Neuron (in vitro differentiated cells): ENCODE measurements at regions not wholly inside any gene's neighbourhood (a gene's known extent, or its start where the extent isn't known, plus 50 kb on each side); places are given as distances from the start of the nearest gene placed in this dataset.

Experiments used
- H2AFZ ChIP-seq: one replicate; pipeline ENCODE4 v1.6.1; 2013; ENCODE audit warnings: low read depth, mild to moderate bottlenecking, inconsistent platforms, low read length, moderate library complexity
- H3K27me3 ChIP-seq: one replicate; pipeline ENCODE4 v1.6.1; 2013; ENCODE audit warnings: low read length; ENCODE audit not compliant: insufficient read depth
- H3K36me3 ChIP-seq: one replicate; pipeline ENCODE4 v1.6.1; 2013; ENCODE audit warnings: low read length; ENCODE audit not compliant: insufficient read depth
- H3K4me1 ChIP-seq: one replicate; pipeline ENCODE4 v1.6.1; 2013; ENCODE audit warnings: low read length; ENCODE audit not compliant: insufficient read depth
- H3K4me3 ChIP-seq: 2 replicates; pipeline ENCODE4 v1.5.1; 2013; ENCODE audit warnings: mild to moderate bottlenecking, low read length, moderate library complexity
- H3K9me3 ChIP-seq: one replicate; pipeline ENCODE4 v1.6.1; 2013; ENCODE audit warnings: low read length

GRCh38 chr11:112836256-112836602, 125.0 kb upstream of the NCAM1 start:
- no peak overlapping the region for H3K4me3 ChIP-seq
- no peak overlapping the region for H2AFZ ChIP-seq
- H3K9me3 ChIP-seq, result no peaks in the 10 kb centered on the region
- no peaks in the 10 kb centered on the region for H3K4me1 ChIP-seq
- H3K36me3 ChIP-seq, result no peaks in the 10 kb centered on the region
- no peaks in the 10 kb centered on the region for H3K27me3 ChIP-seq

GRCh38 chr11:112837162-112837826, 123.9 kb upstream of the NCAM1 start:
- Histone ChIP-seq H3K27me3 (no peaks in the 10 kb centered on the region), H3K4me3 (no peak overlapping the region), H3K36me3 (no peaks in the 10 kb centered on the region), H3K4me1 (no peaks in the 10 kb centered on the region), H3K9me3 (no peaks in the 10 kb centered on the region), H2AFZ (no peak overlapping the region)

GRCh38 chr11:112839051-112839450, 122.2 kb upstream of the NCAM1 start:
- Histone ChIP-seq H3K4me3 (no peak overlapping the region), H3K36me3 (no peaks in the 10 kb centered on the region), H3K9me3 (no peaks in the 10 kb centered on the region), H3K27me3 (no peaks in the 10 kb centered on the region), H3K4me1 (no peaks in the 10 kb centered on the region), H2AFZ (no peak overlapping the region)

- Histone ChIP-seq H3K36me3 (no peaks in the 10 kb centered on the region), H2AFZ (no peak overlapping the region), H3K4me3 (no peak overlapping the region), H3K9me3 (no peaks in the 10 kb centered on the region), H3K27me3 (no peaks in the 10 kb centered on the region), H3K4me1 (no peaks in the 10 kb centered on the region)
Observed at GRCh38 chr11:112841729-112842128, 119.5 kb upstream of the NCAM1 start.

- H3K4me1 ChIP-seq, result no peaks in the 10 kb centered on the region
- H3K36me3 ChIP-seq, result no peaks in the 10 kb centered on the region
- H2AFZ ChIP-seq, result no peak overlapping the region
- H3K9me3 ChIP-seq, result no peaks in the 10 kb centered on the region
- H3K27me3 ChIP-seq, result no peaks in the 10 kb centered on the region
- H3K4me3 ChIP-seq, result no peak overlapping the region
Observed at GRCh38 chr11:112842151-112842550, 119.1 kb upstream of the NCAM1 start.

GRCh38 chr11:112844517-112844916, 116.7 kb upstream of the NCAM1 start:
- no peaks in the 10 kb centered on the region for H3K36me3 ChIP-seq
- H3K9me3 ChIP-seq, result no peaks in the 10 kb centered on the region
- H3K4me3 ChIP-seq, result no peak overlapping the region
- H3K4me1 ChIP-seq, result no peaks in the 10 kb centered on the region
- H2AFZ ChIP-seq, result no peak overlapping the region
- no peaks in the 10 kb centered on the region for H3K27me3 ChIP-seq

- no peaks in the 10 kb centered on the region for H3K27me3 ChIP-seq
- H2AFZ ChIP-seq, result no peak overlapping the region
- no peaks in the 10 kb centered on the region for H3K36me3 ChIP-seq
- H3K9me3 ChIP-seq, result no peaks in the 10 kb centered on the region
- H3K4me3 ChIP-seq, result no peak overlapping the region
- no peaks in the 10 kb centered on the region for H3K4me1 ChIP-seq
Observed at GRCh38 chr11:112847568-112847967, 113.7 kb upstream of the NCAM1 start.

GRCh38 chr11:112852143-112852866, 108.9 kb upstream of the NCAM1 start:
- no peak overlapping the region for H2AFZ ChIP-seq
- no peaks in the 10 kb centered on the region for H3K4me1 ChIP-seq
- no peaks in the 10 kb centered on the region for H3K36me3 ChIP-seq
- no peaks in the 10 kb centered on the region for H3K9me3 ChIP-seq
- no peaks in the 10 kb centered on the region for H3K27me3 ChIP-seq
- no peak overlapping the region for H3K4me3 ChIP-seq

- Histone ChIP-seq H3K36me3 (no peaks in the 10 kb centered on the region), H3K4me1 (no peaks in the 10 kb centered on the region), H3K9me3 (no peaks in the 10 kb centered on the region), H3K27me3 (no peaks in the 10 kb centered on the region), H2AFZ (no peak overlapping the region), H3K4me3 (no peak overlapping the region)
Observed at GRCh38 chr11:112856133-112856532, 105.1 kb upstream of the NCAM1 start.

- no peak overlapping the region for H3K4me3 ChIP-seq
- H3K36me3 ChIP-seq, result no peaks in the 10 kb centered on the region
- H3K9me3 ChIP-seq, result no peaks in the 10 kb centered on the region
- no peak overlapping the region for H2AFZ ChIP-seq
- no peaks in the 10 kb centered on the region for H3K27me3 ChIP-seq
- H3K4me1 ChIP-seq, result no peaks in the 10 kb centered on the region
Observed at GRCh38 chr11:112856591-112856990, 104.6 kb upstream of the NCAM1 start.

GRCh38 chr11:112858289-112859023, 102.8 kb upstream of the NCAM1 start:
- no peak overlapping the region for H3K4me3 ChIP-seq
- H3K27me3 ChIP-seq, result no peaks in the 10 kb centered on the region
- no peaks in the 10 kb centered on the region for H3K9me3 ChIP-seq
- H2AFZ ChIP-seq, result no peak overlapping the region
- no peaks in the 10 kb centered on the region for H3K36me3 ChIP-seq
- no peaks in the 10 kb centered on the region for H3K4me1 ChIP-seq

GRCh38 chr11:112859787-112860186, 101.4 kb upstream of the NCAM1 start:
- no peak overlapping the region for H2AFZ ChIP-seq
- no peaks in the 10 kb centered on the region for H3K4me1 ChIP-seq
- H3K9me3 ChIP-seq, result no peaks in the 10 kb centered on the region
- H3K27me3 ChIP-seq, result no peaks in the 10 kb centered on the region
- H3K4me3 ChIP-seq, result no peak overlapping the region
- no peaks in the 10 kb centered on the region for H3K36me3 ChIP-seq

GRCh38 chr11:112861356-112861755, 99.9 kb upstream of the NCAM1 start:
- Histone ChIP-seq H2AFZ (no peak overlapping the region), H3K9me3 (no peaks in the 10 kb centered on the region), H3K4me3 (no peak overlapping the region), H3K4me1 (no peaks in the 10 kb centered on the region), H3K36me3 (no peaks in the 10 kb centered on the region), H3K27me3 (no peaks in the 10 kb centered on the region)
